ENCODE measurements at regions not wholly inside any gene's neighbourhood (a gene's known extent, or its start where the extent isn't known, plus 50 kb on each side); places are given as distances from the start of the nearest gene placed in this dataset.

DNA sequence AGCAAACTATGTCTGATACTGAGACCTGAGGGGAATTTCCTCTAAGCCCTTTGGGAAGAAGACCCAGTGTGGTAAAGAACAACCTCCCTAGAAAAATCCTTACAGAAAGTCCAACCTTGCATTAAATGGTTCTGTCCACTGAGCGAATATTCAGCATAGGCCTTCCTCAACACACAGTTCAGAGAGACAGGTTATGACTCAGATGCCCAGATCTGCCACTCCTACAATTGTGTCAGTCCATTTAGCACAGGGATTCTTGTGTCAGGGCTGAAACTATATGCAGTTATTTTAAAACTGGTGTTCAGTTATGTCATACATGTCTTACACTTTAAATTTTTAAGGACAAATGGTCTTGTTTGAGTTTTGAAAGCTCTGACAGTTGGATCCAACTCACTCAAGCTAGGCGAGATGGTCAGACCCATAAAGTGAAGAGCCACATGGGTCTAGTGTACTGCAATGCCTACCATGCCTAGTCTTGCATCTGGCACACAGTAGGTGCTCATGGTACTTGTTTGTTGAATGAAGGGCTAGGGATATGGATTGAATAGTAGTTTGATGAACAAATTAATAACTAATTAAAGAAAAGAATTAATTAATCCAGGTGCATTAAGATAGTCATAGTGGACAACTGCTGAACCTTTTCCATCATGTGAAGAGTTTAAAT is 207.5 kb upstream of the PWP1 start:
- TF ChIP-seq POLR2A (IDR thresholded peaks at IDR 0.05; ENCODE audit: low read depth, low read length) = no peak
- TF ChIP-seq CTCF (IDR thresholded peaks at IDR 0.05; ENCODE audit: extremely low read depth in 1 of 2, insufficient read depth in 1 of 2, low read depth in 1 of 2, low read length in 2 of 2) = no peak
- no peak for TF ChIP-seq EZH2 (IDR thresholded peaks at IDR 0.05; ENCODE audit: borderline replicate concordance, low read depth, low read length, severe bottlenecking)
- TF ChIP-seq FOS (IDR thresholded peaks at IDR 0.05; ENCODE audit: borderline replicate concordance, insufficient read depth, low read length) = no peak
- TF ChIP-seq MAX (IDR thresholded peaks at IDR 0.05; ENCODE audit: insufficient read depth, insufficient read length) = no peak
